ENCODE measurements at regions not wholly inside any gene's neighbourhood (a gene's known extent, or its start where the extent isn't known, plus 50 kb on each side); places are given as distances from the start of the nearest gene placed in this dataset.
"Not testable (repeated sequence)": the region's sequence is repeated elsewhere in the genome, so short reads cannot be mapped to it uniquely, and the experiment has no call there.

- no peak for DNase-seq (ENCODE audit: low spot score)
- Mint-ChIP-seq H3K27me3 (ENCODE audit: low read depth) (no peaks in the 10 kb centered on the region), H3K4me3 (no peak overlapping the region), H3K27ac (no peak overlapping the region), H3K36me3 (ENCODE audit: low read depth) (no peaks in the 10 kb centered on the region), H3K4me1 (ENCODE audit: low read depth) (no peaks in the 10 kb centered on the region), H3K9me3 (peaks cover 8% of the 10 kb centered on the region)
Measured at GRCh38 chr2:66110086-66110485, 324.8 kb upstream of the MEIS1 start.

DNA sequence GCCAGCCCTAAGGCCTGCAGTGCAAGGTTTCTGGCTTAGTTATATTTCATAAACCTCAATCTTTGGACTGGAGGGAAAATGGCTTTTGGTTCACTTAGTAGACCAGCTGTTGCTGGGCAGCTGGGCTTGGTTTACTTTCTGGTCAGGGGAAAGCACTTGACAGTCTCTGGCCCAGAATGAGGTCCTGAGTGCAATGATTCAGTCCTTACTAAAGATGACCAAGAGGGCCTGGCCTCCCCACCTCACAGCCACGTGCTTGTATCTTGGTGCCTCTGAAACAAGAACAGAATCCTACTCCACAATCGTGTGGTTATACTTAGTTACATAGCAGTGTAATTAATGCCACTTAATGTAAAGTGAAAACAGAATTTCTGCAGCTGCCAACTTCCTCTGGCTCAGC is 325.5 kb upstream of the MEIS1 start:
- H3K9me3 Mint-ChIP-seq = peaks cover 8% of the 10 kb centered on the region
- H3K4me1 Mint-ChIP-seq (ENCODE audit: low read depth) = no peaks in the 10 kb centered on the region
- no peaks in the 10 kb centered on the region for H3K27me3 Mint-ChIP-seq (ENCODE audit: low read depth)
- H3K4me3 Mint-ChIP-seq = no peak overlapping the region
- DNase-seq (ENCODE audit: low spot score) = no peak
- H3K27ac Mint-ChIP-seq = no peak overlapping the region
- no peaks in the 10 kb centered on the region for H3K36me3 Mint-ChIP-seq (ENCODE audit: low read depth)

DNA sequence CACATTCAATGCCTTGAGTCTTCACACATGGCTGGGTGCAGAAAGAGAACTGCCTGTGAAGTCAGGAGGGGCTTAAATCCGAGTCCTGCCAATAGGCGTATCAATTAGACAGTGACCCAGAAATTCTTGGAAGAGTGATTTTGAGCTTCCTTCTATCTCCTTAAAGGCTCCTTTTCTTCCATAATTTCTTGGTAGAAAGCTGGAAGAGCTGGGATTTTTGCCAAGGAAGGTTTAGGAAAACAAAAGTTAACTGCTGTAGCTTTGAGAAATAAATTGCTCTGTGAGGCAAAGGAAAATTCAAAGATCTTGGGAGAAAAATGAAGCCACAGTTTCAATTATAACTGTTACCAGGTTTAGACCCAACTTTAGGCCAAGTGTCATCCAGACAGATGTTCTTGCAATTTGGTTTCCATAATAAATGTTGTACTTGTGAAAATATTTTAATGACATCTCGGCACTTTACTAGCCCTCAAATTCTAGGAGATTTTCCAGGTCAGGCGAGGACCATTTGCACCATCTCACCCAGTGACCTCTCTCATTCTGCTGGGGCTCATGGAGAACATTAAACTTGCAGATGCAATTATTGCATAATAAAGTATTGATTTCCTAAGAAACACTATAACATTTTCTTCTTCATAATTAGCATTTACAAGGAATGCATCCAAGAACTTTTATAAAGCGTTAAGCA is 329.7 kb upstream of the MEIS1 start:
- Mint-ChIP-seq H3K4me1 (ENCODE audit: low read depth) (no peaks in the 10 kb centered on the region), H3K36me3 (ENCODE audit: low read depth) (no peaks in the 10 kb centered on the region), H3K27ac (no peak overlapping the region), H3K9me3 (peaks cover 3% of the 10 kb centered on the region), H3K4me3 (no peak overlapping the region), H3K27me3 (ENCODE audit: low read depth) (no peaks in the 10 kb centered on the region)
- no peak for DNase-seq (ENCODE audit: low spot score)

- Mint-ChIP-seq H3K36me3 (ENCODE audit: low read depth) (no peaks in the 10 kb centered on the region), H3K4me3 (no peak overlapping the region), H3K27ac (no peak overlapping the region), H3K9me3 (peaks cover 3% of the 10 kb centered on the region), H3K4me1 (ENCODE audit: low read depth) (no peaks in the 10 kb centered on the region), H3K27me3 (ENCODE audit: low read depth) (no peaks in the 10 kb centered on the region)
- DNase-seq (ENCODE audit: low spot score) = no peak
Measured at GRCh38 chr2:66103581-66103980, 331.3 kb upstream of the MEIS1 start.

DNA sequence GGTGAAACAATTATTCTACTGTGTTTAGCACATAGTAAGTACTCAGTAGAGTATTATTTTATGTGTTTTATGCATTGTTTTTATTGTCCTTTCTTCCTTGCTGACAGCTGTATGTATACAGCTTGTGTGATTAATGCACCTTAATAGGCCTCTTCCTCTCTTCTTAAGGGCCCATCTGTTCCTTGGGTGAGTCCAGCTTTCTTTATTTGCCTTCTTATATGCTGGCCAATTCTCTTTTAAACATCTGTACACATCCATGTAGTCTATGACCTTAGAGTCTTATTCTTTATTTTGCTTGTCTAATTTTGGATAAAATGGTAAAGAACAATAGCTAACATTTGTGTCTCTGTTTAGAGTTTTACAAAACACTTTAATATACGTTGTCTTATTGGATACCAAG is 333.7 kb upstream of the MEIS1 start:
- Mint-ChIP-seq H3K4me3 (no peak overlapping the region), H3K27ac (no peak overlapping the region)

GRCh38 chr2:66095820-66096345 is 339.0 kb upstream of the MEIS1 start:
- Mint-ChIP-seq H3K36me3 (ENCODE audit: low read depth) (no peaks in the 10 kb centered on the region), H3K27me3 (ENCODE audit: low read depth) (no peaks in the 10 kb centered on the region), H3K9me3 (peaks cover 8% of the 10 kb centered on the region), H3K4me3 (no peak overlapping the region), H3K4me1 (ENCODE audit: low read depth) (no peaks in the 10 kb centered on the region), H3K27ac (no peak overlapping the region)
- no peak for DNase-seq (ENCODE audit: low spot score)

More for the DNA sequence above, 333.7 kb upstream of the MEIS1 start:
- Mint-ChIP-seq H3K9me3 (peaks cover 6% of the 10 kb centered on the region), H3K27me3 (ENCODE audit: low read depth) (no peaks in the 10 kb centered on the region), H3K4me1 (ENCODE audit: low read depth) (no peaks in the 10 kb centered on the region), H3K36me3 (ENCODE audit: low read depth) (no peaks in the 10 kb centered on the region)
- DNase-seq (ENCODE audit: low spot score) = no peak

GRCh38 chr2:66094689-66095088 is 340.2 kb upstream of the MEIS1 start:
- H3K9me3 Mint-ChIP-seq = peaks cover 16% of the 10 kb centered on the region
- H3K4me1 Mint-ChIP-seq (ENCODE audit: low read depth); H3K27me3 Mint-ChIP-seq (ENCODE audit: low read depth); DNase-seq (ENCODE audit: low spot score); H3K27ac Mint-ChIP-seq; H3K36me3 Mint-ChIP-seq (ENCODE audit: low read depth); H3K4me3 Mint-ChIP-seq: not testable (repeated sequence)

- Mint-ChIP-seq H3K27ac (no peak overlapping the region), H3K4me1 (ENCODE audit: low read depth) (no peaks in the 10 kb centered on the region), H3K9me3 (peaks cover 17% of the 10 kb centered on the region), H3K4me3 (no peak overlapping the region), H3K27me3 (ENCODE audit: low read depth) (no peaks in the 10 kb centered on the region), H3K36me3 (ENCODE audit: low read depth) (no peaks in the 10 kb centered on the region)
- DNase-seq (ENCODE audit: low spot score) = no peak
Measured at GRCh38 chr2:66093371-66093770, 341.6 kb upstream of the MEIS1 start.

DNA sequence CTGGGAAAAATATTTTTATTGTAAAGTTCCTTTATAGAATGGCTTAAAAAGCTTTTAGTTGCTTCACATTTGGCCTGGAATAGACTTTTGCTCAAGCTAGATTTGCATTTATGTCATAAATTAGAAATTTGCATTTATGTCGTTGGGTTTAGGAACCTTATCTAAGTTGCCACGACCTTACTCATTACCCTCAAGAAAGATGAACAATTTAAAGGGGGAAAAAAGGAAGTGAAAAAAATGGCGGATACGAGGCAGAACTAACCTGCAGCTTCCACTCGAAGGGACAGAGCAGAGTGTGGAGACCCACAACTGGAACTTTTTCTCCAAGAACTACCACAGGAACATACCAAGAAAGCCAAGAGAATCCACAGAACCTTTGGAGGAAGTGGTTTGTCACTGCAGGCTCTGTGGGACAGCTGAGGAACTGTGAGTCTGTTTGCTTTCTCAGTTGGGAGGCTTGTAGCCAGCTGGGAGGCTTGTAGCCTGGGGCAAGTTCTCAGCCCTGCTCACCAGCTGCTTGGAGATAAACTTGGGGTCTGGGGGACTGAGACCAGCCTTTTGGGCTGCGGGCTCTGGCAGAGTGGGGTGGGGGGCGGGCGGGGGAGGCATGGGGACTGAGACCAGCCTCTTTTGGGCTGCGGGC is 349.9 kb upstream of the MEIS1 start:
- Mint-ChIP-seq H3K27ac (no peak overlapping the region), H3K4me1 (ENCODE audit: low read depth) (no peaks in the 10 kb centered on the region), H3K4me3 (no peak overlapping the region), H3K9me3 (peaks cover 12% of the 10 kb centered on the region), H3K27me3 (ENCODE audit: low read depth) (no peaks in the 10 kb centered on the region), H3K36me3 (ENCODE audit: low read depth) (no peaks in the 10 kb centered on the region)
- DNase-seq (ENCODE audit: low spot score) = no peak

DNA sequence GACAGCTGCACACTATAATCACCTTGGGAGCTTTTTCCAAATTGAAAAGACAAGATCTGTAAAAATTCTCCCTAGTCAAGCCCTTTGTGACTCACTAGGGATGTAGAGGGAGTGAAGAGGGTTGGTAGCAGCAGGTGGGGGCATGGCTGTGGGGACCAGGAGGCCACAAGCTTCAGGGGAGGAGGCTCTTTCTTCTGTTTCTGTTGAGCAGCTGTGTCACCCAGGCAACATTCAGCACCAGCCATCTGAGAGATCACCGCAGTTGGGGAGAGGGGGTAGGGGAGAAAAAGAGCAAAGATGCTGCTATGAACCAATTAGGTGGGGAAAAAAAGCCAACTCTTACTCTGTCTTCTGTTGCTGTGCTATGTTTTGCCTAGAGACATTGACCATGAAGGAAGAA is 352.3 kb upstream of the MEIS1 start:
- DNase-seq (ENCODE audit: low spot score) = no peak
- H3K4me3 Mint-ChIP-seq = no peak overlapping the region
- H3K9me3 Mint-ChIP-seq = peaks cover 4% of the 10 kb centered on the region
- H3K36me3 Mint-ChIP-seq (ENCODE audit: low read depth) = no peaks in the 10 kb centered on the region
- H3K27me3 Mint-ChIP-seq (ENCODE audit: low read depth) = no peaks in the 10 kb centered on the region
- H3K4me1 Mint-ChIP-seq (ENCODE audit: low read depth) = no peaks in the 10 kb centered on the region
- no peak overlapping the region for H3K27ac Mint-ChIP-seq

GRCh38 chr2:66080127-66080526 is 354.8 kb upstream of the MEIS1 start:
- DNase-seq (ENCODE audit: low spot score) = no peak
- Mint-ChIP-seq H3K4me3 (no peak overlapping the region), H3K27me3 (ENCODE audit: low read depth) (no peaks in the 10 kb centered on the region), H3K36me3 (ENCODE audit: low read depth) (no peaks in the 10 kb centered on the region), H3K9me3 (no peaks in the 10 kb centered on the region), H3K27ac (no peak overlapping the region), H3K4me1 (ENCODE audit: low read depth) (no peaks in the 10 kb centered on the region)

DNA sequence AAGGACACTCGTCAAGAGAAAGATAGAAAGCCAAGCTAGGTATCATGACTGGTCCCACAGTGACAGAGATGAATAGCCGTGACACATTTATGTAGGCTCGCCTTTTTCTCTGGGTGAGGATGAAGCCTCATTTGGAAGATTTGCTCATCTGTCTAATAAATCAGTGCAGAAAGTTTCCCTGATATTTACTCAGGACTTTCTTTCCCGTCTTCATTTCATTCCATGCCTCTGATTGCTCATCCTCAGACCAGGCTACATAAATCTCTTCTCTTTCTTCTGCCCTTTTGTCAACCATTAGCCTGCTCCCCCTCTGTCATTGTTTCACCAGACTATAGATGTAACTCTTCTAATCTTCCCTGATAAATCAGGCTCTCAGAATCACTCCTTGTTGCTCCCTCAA is 361.8 kb upstream of the MEIS1 start:
- Mint-ChIP-seq H3K27me3 (ENCODE audit: low read depth) (no peaks in the 10 kb centered on the region), H3K36me3 (ENCODE audit: low read depth) (no peaks in the 10 kb centered on the region), H3K27ac (no peak overlapping the region), H3K4me3 (no peak overlapping the region), H3K9me3 (no peaks in the 10 kb centered on the region), H3K4me1 (ENCODE audit: low read depth) (no peaks in the 10 kb centered on the region)
- no peak for DNase-seq (ENCODE audit: low spot score)

DNA sequence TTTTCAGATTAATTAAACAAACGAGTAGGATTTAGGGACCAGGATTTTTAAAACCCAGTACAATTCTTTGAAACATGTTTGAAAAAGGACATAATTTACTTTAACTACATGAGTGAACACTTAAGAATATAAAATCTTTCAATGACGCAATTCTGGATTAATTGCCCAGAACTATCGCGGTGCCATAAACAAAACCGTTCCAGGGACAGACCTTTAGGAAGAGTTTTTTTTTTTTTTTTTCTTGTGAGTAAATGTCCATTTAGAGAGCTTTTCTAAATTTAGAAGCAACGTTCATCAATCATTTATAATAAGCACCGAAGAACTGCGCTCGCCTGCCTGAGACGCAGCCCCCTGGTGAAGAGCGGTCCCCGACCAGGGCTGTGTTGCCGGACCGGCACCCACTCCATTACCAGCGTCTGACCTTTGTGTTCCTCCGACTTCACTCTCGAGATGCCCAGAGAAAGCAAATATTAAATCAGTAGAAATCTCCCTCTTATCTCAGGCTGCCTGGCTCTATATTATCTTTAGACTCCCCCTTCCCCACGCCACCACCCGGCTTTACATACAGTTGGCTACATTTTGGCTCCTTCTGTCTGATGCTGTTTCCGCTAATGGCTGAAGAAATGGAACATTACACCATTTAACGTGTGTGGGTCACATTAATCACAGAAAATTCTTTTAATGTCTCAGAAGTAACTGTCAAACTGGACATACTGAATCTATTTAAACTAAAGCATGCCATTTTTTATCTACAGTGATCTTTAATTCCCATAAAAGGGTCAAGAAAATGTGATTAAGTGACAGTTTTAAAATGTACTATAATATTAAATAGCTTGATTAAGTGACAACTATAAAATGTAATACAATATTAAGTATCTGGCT is 364.0 kb upstream of the MEIS1 start:
- Mint-ChIP-seq H3K27me3 (ENCODE audit: low read depth) (no peaks in the 10 kb centered on the region), H3K4me3 (no peak overlapping the region), H3K36me3 (ENCODE audit: low read depth) (no peaks in the 10 kb centered on the region), H3K4me1 (ENCODE audit: low read depth) (no peaks in the 10 kb centered on the region), H3K27ac (no peak overlapping the region), H3K9me3 (no peaks in the 10 kb centered on the region)
- DNase-seq (ENCODE audit: low spot score) = no peak

All from T-helper 2 cell treated with Interferon-gamma antibody and Interleukin-4, amounts not matched to agents 5 μg/mL and 100 μg/mL, for 36 hours (primary cell).